HepG2 (cell line): ENCODE measurements at regions not wholly inside any gene's neighbourhood (a gene's known extent, or its start where the extent isn't known, plus 50 kb on each side); places are given as distances from the start of the nearest gene placed in this dataset.

ENCODE experiments used
- GATAD1 ChIP-seq: IDR thresholded peaks from 2 replicates; pipeline ENCODE4 v1.6.1; 2016; ENCODE audit warnings: missing genetic modification reagents, missing compliant biosample characterization
- HBP1 ChIP-seq: IDR thresholded peaks from 2 replicates; pipeline ENCODE4 v1.6.1; 2016; ENCODE audit warnings: low read depth, control low read depth
- HNRNPH1 ChIP-seq: fragments of 200-400 bp; formaldehyde crosslinking; optimal IDR thresholded peaks from 2 replicates; pipeline ENCODE3; 2017; ENCODE audit warnings: mild to moderate bottlenecking, low read depth, low read length
- NR3C1 ChIP-seq: sonication (generic); formaldehyde crosslinking; IDR thresholded peaks from 2 replicates; pipeline ENCODE4 v1.4.0; 2020; ENCODE audit warnings: missing genetic modification reagents
- SIN3A ChIP-seq: IDR thresholded peaks from 2 replicates; pipeline ENCODE4 v1.6.1; 2011; ENCODE audit warnings: low read depth, mild to moderate bottlenecking, control low read depth, low read length, borderline replicate concordance
- SMAD1 ChIP-seq: sonication (generic); formaldehyde crosslinking; IDR thresholded peaks from 2 replicates; pipeline ENCODE4 v1.4.0; 2020; ENCODE audit warnings: missing genetic modification reagents, low read depth, mild to moderate bottlenecking, borderline replicate concordance
- SMAD3 ChIP-seq: sonication (generic); formaldehyde crosslinking; IDR thresholded peaks from 2 replicates; pipeline ENCODE4 v1.4.0; 2020; ENCODE audit warnings: missing genetic modification reagents
- TRIM24 ChIP-seq: sonication (generic); formaldehyde crosslinking; IDR thresholded peaks from 2 replicates; pipeline ENCODE4 v1.8.0; 2022; ENCODE audit warnings: mild to moderate bottlenecking, missing genetic modification reagents
- WIZ ChIP-seq: sonication (generic); formaldehyde crosslinking; IDR thresholded peaks from 2 replicates; pipeline ENCODE4 v1.5.1; 2020; ENCODE audit warnings: mild to moderate bottlenecking, missing genetic modification reagents

- TF ChIP-seq SIN3A (no peak), TRIM24 (CRISPR knock-in tag) (no peak), HNRNPH1 (no peak), WIZ (CRISPR knock-in tag) (no peak), SMAD3 (CRISPR knock-in tag) (no peak), NR3C1 (CRISPR knock-in tag) (no peak), SMAD1 (CRISPR knock-in tag) (no peak), GATAD1 (no peak), HBP1 (no peak)
Measured at GRCh38 chr17:36684134-36684533, 82.8 kb downstream of the MRM1 start.
